Parathyroid adenoma (tissue), 2 donors: ENCODE measurements at regions not wholly inside any gene's neighbourhood (a gene's known extent, or its start where the extent isn't known, plus 50 kb on each side); places are given as distances from the start of the nearest gene placed in this dataset.

Experiments
- H2AFZ ChIP-seq: fragments of 300-600 bp; sonication (generic); one replicate; pipeline ENCODE4 v1.7.0; 2017; ENCODE audit warnings: antibody characterized with exemption, mild to moderate bottlenecking
- H3K27ac ChIP-seq: fragments of 300-600 bp; sonication (generic); one replicate; pipeline ENCODE4 v1.7.0; 2017
- H3K27me3 ChIP-seq: fragments of 300-600 bp; sonication (generic); one replicate; pipeline ENCODE4 v1.7.0; 2017; ENCODE audit warnings: low read length; ENCODE audit not compliant: control insufficient read depth, insufficient read depth
- H3K36me3 ChIP-seq: fragments of 300-600 bp; sonication (generic); one replicate; pipeline ENCODE4 v1.7.0; 2017; ENCODE audit warnings: low read length; ENCODE audit not compliant: control insufficient read depth, insufficient read depth
- H3K4me1 ChIP-seq: fragments of 300-600 bp; sonication (generic); one replicate; pipeline ENCODE4 v1.7.0; 2017; ENCODE audit warnings: control low read depth
- H3K4me2 ChIP-seq: fragments of 300-600 bp; sonication (generic); one replicate; pipeline ENCODE4 v1.7.0; 2017; ENCODE audit warnings: low read length
- H3K4me3 ChIP-seq: fragments of 300-600 bp; sonication (generic); one replicate; pipeline ENCODE4 v1.7.0; 2017; ENCODE audit warnings: low read depth, low read length
- H3K79me2 ChIP-seq: fragments of 300-600 bp; sonication (generic); one replicate; pipeline ENCODE4 v1.7.0; 2017; ENCODE audit warnings: control low read depth
- H3K9ac ChIP-seq: fragments of 300-600 bp; sonication (generic); one replicate; pipeline ENCODE4 v1.7.0; 2017; ENCODE audit warnings: mild to moderate bottlenecking
- H3K9me3 ChIP-seq: fragments of 300-600 bp; sonication (generic); one replicate; pipeline ENCODE4 v1.7.0; 2017; ENCODE audit warnings: low read length; ENCODE audit not compliant: control insufficient read depth
- TF ChIP-seq, protein P1 (sequence below): fragments of 300-600 bp; sonication (generic); IDR thresholded peaks from one replicate; pipeline ENCODE4 v1.7.0; 2017; ENCODE audit warnings: antibody characterized with exemption, mild to moderate bottlenecking
- donor health status: primary hyperparathyroidism.

- no peaks in the 10 kb centered on the region for H3K27me3 ChIP-seq
- no peaks in the 10 kb centered on the region for H3K79me2 ChIP-seq
- H3K27ac ChIP-seq, result no peak overlapping the region
- H2AFZ ChIP-seq, result no peak overlapping the region
- H3K36me3 ChIP-seq, result no peaks in the 10 kb centered on the region
- H3K9ac ChIP-seq, result no peak overlapping the region
- H3K4me1 ChIP-seq, result no peaks in the 10 kb centered on the region
- no peak overlapping the region for H3K4me3 ChIP-seq
- TF ChIP-seq, protein P1, sequence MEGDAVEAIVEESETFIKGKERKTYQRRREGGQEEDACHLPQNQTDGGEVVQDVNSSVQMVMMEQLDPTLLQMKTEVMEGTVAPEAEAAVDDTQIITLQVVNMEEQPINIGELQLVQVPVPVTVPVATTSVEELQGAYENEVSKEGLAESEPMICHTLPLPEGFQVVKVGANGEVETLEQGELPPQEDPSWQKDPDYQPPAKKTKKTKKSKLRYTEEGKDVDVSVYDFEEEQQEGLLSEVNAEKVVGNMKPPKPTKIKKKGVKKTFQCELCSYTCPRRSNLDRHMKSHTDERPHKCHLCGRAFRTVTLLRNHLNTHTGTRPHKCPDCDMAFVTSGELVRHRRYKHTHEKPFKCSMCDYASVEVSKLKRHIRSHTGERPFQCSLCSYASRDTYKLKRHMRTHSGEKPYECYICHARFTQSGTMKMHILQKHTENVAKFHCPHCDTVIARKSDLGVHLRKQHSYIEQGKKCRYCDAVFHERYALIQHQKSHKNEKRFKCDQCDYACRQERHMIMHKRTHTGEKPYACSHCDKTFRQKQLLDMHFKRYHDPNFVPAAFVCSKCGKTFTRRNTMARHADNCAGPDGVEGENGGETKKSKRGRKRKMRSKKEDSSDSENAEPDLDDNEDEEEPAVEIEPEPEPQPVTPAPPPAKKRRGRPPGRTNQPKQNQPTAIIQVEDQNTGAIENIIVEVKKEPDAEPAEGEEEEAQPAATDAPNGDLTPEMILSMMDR, result no peak
- no peaks in the 10 kb centered on the region for H3K9me3 ChIP-seq
- no peak overlapping the region for H3K4me2 ChIP-seq
Measured at GRCh38 chr5:109611061-109611460, 78.7 kb upstream of the MAN2A1 start.

DNA sequence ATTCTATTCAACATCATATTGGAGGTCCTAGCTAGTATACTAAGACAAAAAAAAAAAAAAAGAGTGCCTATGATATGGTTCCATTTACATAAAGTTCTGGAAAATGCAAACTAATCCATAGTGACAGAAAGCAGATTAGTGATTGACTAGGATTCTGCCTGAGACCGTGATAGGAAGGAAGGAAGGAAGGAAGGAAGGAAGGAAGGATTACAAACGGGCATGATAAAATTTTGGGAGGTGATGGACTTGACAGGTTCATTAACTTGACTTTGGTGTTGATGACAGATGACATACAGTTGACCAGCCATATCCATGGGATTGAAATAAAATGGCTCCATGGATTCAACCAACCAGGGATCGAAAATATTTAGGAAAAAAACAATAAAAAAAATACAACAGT, 79.1 kb upstream of the MAN2A1 start:
- no peak overlapping the region for H3K4me2 ChIP-seq
- H3K27ac ChIP-seq, result no peak overlapping the region
- no peak overlapping the region for H2AFZ ChIP-seq
- H3K4me3 ChIP-seq, result no peak overlapping the region
- H3K36me3 ChIP-seq, result no peaks in the 10 kb centered on the region
- H3K27me3 ChIP-seq, result no peaks in the 10 kb centered on the region
- H3K9me3 ChIP-seq, result no peaks in the 10 kb centered on the region
- no peaks in the 10 kb centered on the region for H3K4me1 ChIP-seq
- no peak overlapping the region for H3K9ac ChIP-seq
- no peaks in the 10 kb centered on the region for H3K79me2 ChIP-seq
- TF ChIP-seq, protein P1, result no peak

GRCh38 chr5:109605207-109605730, 84.5 kb upstream of the MAN2A1 start:
- no peak overlapping the region for H3K4me2 ChIP-seq
- TF ChIP-seq, protein P1, result no peak
- H3K4me1 ChIP-seq, result no peaks in the 10 kb centered on the region
- H3K4me3 ChIP-seq, result no peak overlapping the region
- no peak overlapping the region for H2AFZ ChIP-seq
- H3K36me3 ChIP-seq, result no peaks in the 10 kb centered on the region
- H3K9me3 ChIP-seq, result no peaks in the 10 kb centered on the region
- H3K27ac ChIP-seq, result no peak overlapping the region
- H3K79me2 ChIP-seq, result no peaks in the 10 kb centered on the region
- H3K27me3 ChIP-seq, result no peaks in the 10 kb centered on the region
- H3K9ac ChIP-seq, result no peak overlapping the region

GRCh38 chr5:109604758-109605157, 85.0 kb upstream of the MAN2A1 start:
- Histone ChIP-seq H3K36me3 (no peaks in the 10 kb centered on the region), H3K9me3 (no peaks in the 10 kb centered on the region), H3K9ac (no peak overlapping the region), H3K4me1 (no peaks in the 10 kb centered on the region), H3K4me3 (no peak overlapping the region), H3K79me2 (no peaks in the 10 kb centered on the region), H3K4me2 (no peak overlapping the region), H3K27ac (no peak overlapping the region), H3K27me3 (no peaks in the 10 kb centered on the region), H2AFZ (no peak overlapping the region)
- TF ChIP-seq, protein P1, result no peak

DNA sequence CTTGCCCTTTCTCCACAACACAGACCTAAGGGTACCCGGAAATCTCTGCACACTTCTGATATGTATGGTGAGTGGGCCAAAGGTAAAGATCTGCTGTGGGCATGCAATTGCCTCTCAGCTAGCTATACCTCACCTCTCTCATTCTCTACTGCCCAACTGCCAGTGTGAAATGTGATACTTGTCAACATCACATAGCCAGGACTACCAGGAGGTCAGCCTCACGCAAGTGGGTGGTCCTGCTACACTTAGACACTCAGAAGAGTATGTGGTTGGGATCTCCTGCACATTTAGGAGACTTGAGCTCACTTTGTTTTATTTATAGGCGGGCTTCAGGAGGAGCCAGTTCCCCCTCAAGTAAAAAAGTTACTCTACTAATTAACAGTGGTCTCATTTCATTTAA, 88.0 kb upstream of the MAN2A1 start:
- H3K4me2 ChIP-seq, result no peak overlapping the region
- H3K79me2 ChIP-seq, result no peaks in the 10 kb centered on the region
- H3K9ac ChIP-seq, result no peak overlapping the region
- H2AFZ ChIP-seq, result no peak overlapping the region
- TF ChIP-seq, protein P1, result no peak
- no peaks in the 10 kb centered on the region for H3K27me3 ChIP-seq
- no peaks in the 10 kb centered on the region for H3K9me3 ChIP-seq
- H3K4me3 ChIP-seq, result no peak overlapping the region
- no peaks in the 10 kb centered on the region for H3K36me3 ChIP-seq
- H3K4me1 ChIP-seq, result no peaks in the 10 kb centered on the region
- no peak overlapping the region for H3K27ac ChIP-seq
